Liver (tissue), 3 donors: ENCODE measurements at regions not wholly inside any gene's neighbourhood (a gene's known extent, or its start where the extent isn't known, plus 50 kb on each side); places are given as distances from the start of the nearest gene placed in this dataset.

Source experiments
- CTCF ChIP-seq: fragments of 150-350 bp; IDR thresholded peaks from 2 replicates; pipeline ENCODE4 v1.5.1; 2017; ENCODE audit warnings: improper control_type of control experiment, low read depth, low read length; ENCODE audit not compliant: missing input control
- JUND ChIP-seq, 2 donors: IDR thresholded peaks; 2 replicates each; pipeline ENCODE4 v1.6.1; 2016; ENCODE audit warnings: antibody characterized with exemption in 2 of 2
- NR2F2 ChIP-seq: IDR thresholded peaks from 2 replicates; pipeline ENCODE4 v1.6.1; 2016; ENCODE audit warnings: antibody characterized with exemption
- RAD21 ChIP-seq, 2 donors: IDR thresholded peaks; 2 replicates each; pipeline ENCODE4 v1.6.1; 2016; ENCODE audit warnings: antibody characterized with exemption in 2 of 2, mild to moderate bottlenecking in 2 of 2
- RXRA ChIP-seq, 2 donors: IDR thresholded peaks; 2 replicates each; pipeline ENCODE4 v1.6.1; 2017 to 2018; ENCODE audit warnings: antibody characterized with exemption in 2 of 2, mild to moderate bottlenecking in 1 of 2
- SP1 ChIP-seq: IDR thresholded peaks from 2 replicates; pipeline ENCODE4 v1.6.1; 2018; ENCODE audit warnings: antibody characterized with exemption, mild to moderate bottlenecking
- YY1 ChIP-seq: IDR thresholded peaks from 2 replicates; pipeline ENCODE4 v1.6.1; 2016; ENCODE audit warnings: antibody characterized with exemption, mild to moderate bottlenecking
- TF ChIP-seq, protein P1 (sequence below): IDR thresholded peaks from 2 replicates; pipeline ENCODE4 v1.6.1; 2016; ENCODE audit warnings: antibody characterized with exemption
- TF ChIP-seq, protein P2 (sequence below): IDR thresholded peaks from 2 replicates; pipeline ENCODE4 v1.6.1; 2016; ENCODE audit warnings: antibody characterized with exemption
- donor health status: healthy.
- donor health status: healthy.

DNA sequence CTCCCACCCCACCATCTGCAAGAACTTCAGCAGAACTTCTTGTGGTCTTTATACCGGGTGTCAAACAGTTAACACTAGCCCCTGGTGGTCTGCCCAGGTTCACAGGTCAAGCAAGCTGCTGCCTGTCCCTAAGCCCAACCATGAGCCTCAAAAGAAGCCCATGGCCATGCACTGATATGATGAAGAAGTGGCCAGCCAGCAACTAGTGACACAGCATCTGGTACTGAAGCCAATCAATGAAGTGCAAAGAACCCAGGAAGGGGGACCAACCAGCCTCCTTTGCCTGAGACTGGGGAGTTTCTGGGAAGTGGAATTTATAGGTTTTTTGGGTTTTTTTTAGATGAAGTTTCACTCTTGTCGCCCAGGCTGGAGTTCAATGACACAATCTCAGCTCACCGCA is 127.8 kb downstream of the MAFB start:
- no peak for TF ChIP-seq NR2F2
- no peak for TF ChIP-seq CTCF
- no peak for TF ChIP-seq SP1
- TF ChIP-seq, protein P1, sequence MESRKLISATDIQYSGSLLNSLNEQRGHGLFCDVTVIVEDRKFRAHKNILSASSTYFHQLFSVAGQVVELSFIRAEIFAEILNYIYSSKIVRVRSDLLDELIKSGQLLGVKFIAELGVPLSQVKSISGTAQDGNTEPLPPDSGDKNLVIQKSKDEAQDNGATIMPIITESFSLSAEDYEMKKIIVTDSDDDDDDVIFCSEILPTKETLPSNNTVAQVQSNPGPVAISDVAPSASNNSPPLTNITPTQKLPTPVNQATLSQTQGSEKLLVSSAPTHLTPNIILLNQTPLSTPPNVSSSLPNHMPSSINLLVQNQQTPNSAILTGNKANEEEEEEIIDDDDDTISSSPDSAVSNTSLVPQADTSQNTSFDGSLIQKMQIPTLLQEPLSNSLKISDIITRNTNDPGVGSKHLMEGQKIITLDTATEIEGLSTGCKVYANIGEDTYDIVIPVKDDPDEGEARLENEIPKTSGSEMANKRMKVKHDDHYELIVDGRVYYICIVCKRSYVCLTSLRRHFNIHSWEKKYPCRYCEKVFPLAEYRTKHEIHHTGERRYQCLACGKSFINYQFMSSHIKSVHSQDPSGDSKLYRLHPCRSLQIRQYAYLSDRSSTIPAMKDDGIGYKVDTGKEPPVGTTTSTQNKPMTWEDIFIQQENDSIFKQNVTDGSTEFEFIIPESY, result no peak
- TF ChIP-seq JUND (IDR thresholded peaks at IDR 0.05), result no peak
- no peak for TF ChIP-seq RAD21 (IDR thresholded peaks at IDR 0.05)
- no peak for TF ChIP-seq YY1
- no peak for TF ChIP-seq RXRA (IDR thresholded peaks at IDR 0.05)
- TF ChIP-seq, protein P2, sequence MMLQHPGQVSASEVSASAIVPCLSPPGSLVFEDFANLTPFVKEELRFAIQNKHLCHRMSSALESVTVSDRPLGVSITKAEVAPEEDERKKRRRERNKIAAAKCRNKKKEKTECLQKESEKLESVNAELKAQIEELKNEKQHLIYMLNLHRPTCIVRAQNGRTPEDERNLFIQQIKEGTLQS, result no peak
